Neural cell (in vitro differentiated cells): ENCODE measurements at regions not wholly inside any gene's neighbourhood (a gene's known extent, or its start where the extent isn't known, plus 50 kb on each side); places are given as distances from the start of the nearest gene placed in this dataset.

Experiments
- H2AFZ ChIP-seq: fragments of 200-600, 300-800 bp; sonication (generic), shearing (Covaris generic); 2 replicates; pipeline ENCODE4 v1.6.0; 2014; ENCODE audit warnings: low read depth, mild to moderate bottlenecking, antibody characterized with exemption, low read length, moderate library complexity
- H3F3A ChIP-seq: fragments of 200-600 bp; shearing (Covaris generic); 2 replicates; pipeline ENCODE4 v1.6.1; 2016; ENCODE audit warnings: mild to moderate bottlenecking, moderate library complexity, mixed read lengths, antibody characterized with exemption, low read length; ENCODE audit not compliant: insufficient read depth, poor library complexity, severe bottlenecking
- H3K27ac ChIP-seq: fragments of 200-600, 300-800 bp; sonication (generic), shearing (Covaris generic); 2 replicates; pipeline ENCODE4 v1.5.1; 2014; ENCODE audit warnings: mild to moderate bottlenecking, low read length, moderate library complexity
- H3K27me3 ChIP-seq: fragments of 300-800, 200-600 bp; sonication (generic), shearing (Covaris generic); 2 replicates; pipeline ENCODE4 v1.6.0; 2014; ENCODE audit warnings: mild to moderate bottlenecking, low read depth, low read length, moderate library complexity; ENCODE audit not compliant: insufficient read depth
- H3K36me3 ChIP-seq: fragments of 300-800, 200-600 bp; sonication (generic), shearing (Covaris generic); 2 replicates; pipeline ENCODE4 v1.5.1; 2014; ENCODE audit warnings: mild to moderate bottlenecking, antibody characterized with exemption, low read length, moderate library complexity; ENCODE audit not compliant: insufficient read depth
- H3K4me2 ChIP-seq: fragments of 300-800, 200-600 bp; sonication (generic), shearing (Covaris generic); 2 replicates; pipeline ENCODE4 v1.6.0; 2014; ENCODE audit warnings: mild to moderate bottlenecking, low read length
- H3K4me3 ChIP-seq: fragments of 300-800, 200-600 bp; sonication (generic), shearing (Covaris generic); 2 replicates; pipeline ENCODE4 v1.5.1; 2014; ENCODE audit warnings: mild to moderate bottlenecking, low read length, moderate library complexity
- H3K79me2 ChIP-seq: fragments of 200-600 bp; shearing (Covaris generic); replicated peaks from 2 replicates; pipeline ENCODE4 v1.6.0; 2014; ENCODE audit warnings: mild to moderate bottlenecking, low read length, moderate library complexity; ENCODE audit not compliant: insufficient read depth
- H3K9ac ChIP-seq: fragments of 300-800, 200-600 bp; sonication (generic), shearing (Covaris generic); 2 replicates; pipeline ENCODE4 v1.6.1; 2016; ENCODE audit warnings: mild to moderate bottlenecking, low read length, mixed read lengths
- H3K9me2 ChIP-seq: fragments of 200-600 bp; shearing (Covaris generic); 2 replicates; pipeline ENCODE4 v1.6.1; 2016; ENCODE audit warnings: mild to moderate bottlenecking, low read length, mixed read lengths; ENCODE audit not compliant: insufficient read depth
- H3K9me3 ChIP-seq: fragments of 200-600, 300-800 bp; sonication (generic), shearing (Covaris generic); 2 replicates; pipeline ENCODE4 v1.6.1; 2016; ENCODE audit warnings: mild to moderate bottlenecking, mixed run types, low read length, moderate library complexity, mixed read lengths
- H4K20me1 ChIP-seq: fragments of 200-600 bp; shearing (Covaris generic); 2 replicates; pipeline ENCODE4 v1.6.1; 2016; ENCODE audit warnings: mild to moderate bottlenecking, mixed run types; ENCODE audit not compliant: insufficient read depth
- EP300 ChIP-seq: fragments of 450-650 bp; conservative IDR thresholded peaks from 2 replicates; pipeline ENCODE4 v1.6.1; 2014; ENCODE audit warnings: antibody characterized with exemption, mild to moderate bottlenecking, moderate library complexity; ENCODE audit not compliant: poor library complexity, severe bottlenecking
- EZH2 ChIP-seq: fragments of 200-600, 300-800 bp; shearing (Covaris generic), sonication (generic); IDR thresholded peaks from 2 replicates; pipeline ENCODE4 v1.6.1; 2014; ENCODE audit warnings: antibody characterized with exemption, low read length, borderline replicate concordance, mild to moderate bottlenecking; ENCODE audit not compliant: insufficient read depth, poor library complexity, severe bottlenecking
- MXI1 ChIP-seq: fragments of 450-650 bp; conservative IDR thresholded peaks from 2 replicates; pipeline ENCODE4 v1.6.1; 2014; ENCODE audit warnings: antibody characterized with exemption, mild to moderate bottlenecking; ENCODE audit not compliant: poor library complexity, severe bottlenecking
- POLR2AphosphoS5 ChIP-seq: IDR thresholded peaks from 2 replicates; pipeline ENCODE4 v1.6.1; 2012
- RAD21 ChIP-seq: fragments of 450-650 bp; conservative IDR thresholded peaks from 2 replicates; pipeline ENCODE4 v1.6.1; 2014; ENCODE audit warnings: antibody characterized with exemption, mild to moderate bottlenecking, moderate library complexity
- REST ChIP-seq: IDR thresholded peaks from 2 replicates; pipeline ENCODE4 v1.6.1; 2012; ENCODE audit warnings: borderline replicate concordance
- SMC3 ChIP-seq: fragments of 450-650 bp; conservative IDR thresholded peaks from 2 replicates; pipeline ENCODE4 v1.6.1; 2014; ENCODE audit warnings: antibody characterized with exemption, mild to moderate bottlenecking, moderate library complexity; ENCODE audit not compliant: poor library complexity
- TAF1 ChIP-seq: IDR thresholded peaks from 2 replicates; pipeline ENCODE4 v1.6.1; 2012; ENCODE audit warnings: low read depth
- TF ChIP-seq, protein P1 (sequence below): fragments of 450-650 bp; IDR thresholded peaks from 2 replicates; pipeline ENCODE4 v1.5.1; 2014; ENCODE audit warnings: antibody characterized with exemption, mild to moderate bottlenecking, moderate library complexity; ENCODE audit not compliant: poor library complexity, severe bottlenecking

DNA sequence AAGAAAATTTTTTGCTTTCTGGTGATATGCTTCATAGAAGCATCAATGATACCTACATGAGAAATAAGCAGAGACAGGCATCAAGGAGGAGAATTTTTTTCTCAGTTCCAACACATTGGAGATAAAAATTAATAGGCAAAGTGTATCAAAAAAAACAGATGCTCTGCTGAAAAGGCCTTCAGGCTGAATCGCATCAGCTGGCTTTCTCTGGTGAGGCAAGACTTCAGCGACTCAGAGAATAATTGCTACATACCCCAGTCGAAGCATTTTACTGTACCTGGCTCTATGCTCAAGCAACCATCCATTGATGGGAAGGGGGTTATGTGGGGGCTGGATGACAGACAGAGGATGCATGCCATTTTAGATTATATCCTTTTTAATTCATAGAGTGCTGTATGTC is 415.1 kb downstream of the TFAP2A start:
- no peaks in the 10 kb centered on the region for H3K79me2 ChIP-seq

GRCh38 chr6:9986273-9986672 is 428.6 kb downstream of the TFAP2A start:
- TF ChIP-seq TAF1 (no peak), POLR2AphosphoS5 (no peak), MXI1 (no peak), EZH2 (no peak)
- no peaks in the 10 kb centered on the region for H3F3A ChIP-seq
- no peak overlapping the region for H3K4me3 ChIP-seq
- H2AFZ ChIP-seq: no peak overlapping the region
- H3K9me2 ChIP-seq: no peaks in the 10 kb centered on the region
- no peaks in the 10 kb centered on the region for H3K36me3 ChIP-seq
- no peak overlapping the region for H3K4me2 ChIP-seq
- H3K9me3 ChIP-seq: peaks cover 7% of the 10 kb centered on the region
- H3K27ac ChIP-seq: no peak overlapping the region
- no peaks in the 10 kb centered on the region for H3K27me3 ChIP-seq
- no peak overlapping the region for H3K9ac ChIP-seq
- H3K79me2 ChIP-seq: no peaks in the 10 kb centered on the region
- H4K20me1 ChIP-seq: no peaks in the 10 kb centered on the region

More for the DNA sequence above, 415.1 kb downstream of the TFAP2A start:
- no peak overlapping the region for H2AFZ ChIP-seq
- H3K27me3 ChIP-seq: no peaks in the 10 kb centered on the region
- TF ChIP-seq MXI1 (no peak), SMC3 (no peak), EZH2 (no peak), POLR2AphosphoS5 (no peak), REST (no peak), EP300 (no peak), TAF1 (no peak), RAD21 (no peak)
- TF ChIP-seq, protein P1, sequence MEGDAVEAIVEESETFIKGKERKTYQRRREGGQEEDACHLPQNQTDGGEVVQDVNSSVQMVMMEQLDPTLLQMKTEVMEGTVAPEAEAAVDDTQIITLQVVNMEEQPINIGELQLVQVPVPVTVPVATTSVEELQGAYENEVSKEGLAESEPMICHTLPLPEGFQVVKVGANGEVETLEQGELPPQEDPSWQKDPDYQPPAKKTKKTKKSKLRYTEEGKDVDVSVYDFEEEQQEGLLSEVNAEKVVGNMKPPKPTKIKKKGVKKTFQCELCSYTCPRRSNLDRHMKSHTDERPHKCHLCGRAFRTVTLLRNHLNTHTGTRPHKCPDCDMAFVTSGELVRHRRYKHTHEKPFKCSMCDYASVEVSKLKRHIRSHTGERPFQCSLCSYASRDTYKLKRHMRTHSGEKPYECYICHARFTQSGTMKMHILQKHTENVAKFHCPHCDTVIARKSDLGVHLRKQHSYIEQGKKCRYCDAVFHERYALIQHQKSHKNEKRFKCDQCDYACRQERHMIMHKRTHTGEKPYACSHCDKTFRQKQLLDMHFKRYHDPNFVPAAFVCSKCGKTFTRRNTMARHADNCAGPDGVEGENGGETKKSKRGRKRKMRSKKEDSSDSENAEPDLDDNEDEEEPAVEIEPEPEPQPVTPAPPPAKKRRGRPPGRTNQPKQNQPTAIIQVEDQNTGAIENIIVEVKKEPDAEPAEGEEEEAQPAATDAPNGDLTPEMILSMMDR: no peak
- H3K4me3 ChIP-seq: no peak overlapping the region
- H4K20me1 ChIP-seq: no peaks in the 10 kb centered on the region
- H3K36me3 ChIP-seq: no peaks in the 10 kb centered on the region
- H3K4me2 ChIP-seq: no peak overlapping the region
- no peak overlapping the region for H3K9ac ChIP-seq
- H3K27ac ChIP-seq: no peak overlapping the region
- H3F3A ChIP-seq: no peaks in the 10 kb centered on the region
- H3K9me2 ChIP-seq: no peaks in the 10 kb centered on the region
- no peaks in the 10 kb centered on the region for H3K9me3 ChIP-seq

- H2AFZ ChIP-seq: no peak overlapping the region
- H4K20me1 ChIP-seq: no peaks in the 10 kb centered on the region
- no peak for TF ChIP-seq POLR2AphosphoS5
- no peak for TF ChIP-seq TAF1
- no peak for TF ChIP-seq SMC3
- TF ChIP-seq, protein P1: no peak
- no peak for TF ChIP-seq REST
- no peak for TF ChIP-seq MXI1
- TF ChIP-seq EZH2: no peak
- no peak for TF ChIP-seq RAD21
- TF ChIP-seq EP300: no peak
- H3K27me3 ChIP-seq: no peaks in the 10 kb centered on the region
- no peak overlapping the region for H3K4me3 ChIP-seq
- H3F3A ChIP-seq: no peaks in the 10 kb centered on the region
- H3K4me2 ChIP-seq: no peak overlapping the region
- H3K9me2 ChIP-seq: no peaks in the 10 kb centered on the region
- H3K36me3 ChIP-seq: no peaks in the 10 kb centered on the region
- no peak overlapping the region for H3K27ac ChIP-seq
- H3K79me2 ChIP-seq: no peaks in the 10 kb centered on the region
- peaks cover 7% of the 10 kb centered on the region for H3K9me3 ChIP-seq
- no peak overlapping the region for H3K9ac ChIP-seq
Measured at GRCh38 chr6:9985481-9985880, 429.4 kb downstream of the TFAP2A start.
